Esophagus squamous epithelium (tissue), 4 donors: ENCODE measurements at regions not wholly inside any gene's neighbourhood (a gene's known extent, or its start where the extent isn't known, plus 50 kb on each side); places are given as distances from the start of the nearest gene placed in this dataset.

ENCODE experiments used
- POLR2A ChIP-seq, 4 donors: fragments of 450-650 bp; IDR thresholded peaks; one replicate each; pipeline ENCODE4 v1.6.1; 2017; ENCODE audit warnings: antibody characterized with exemption in 4 of 4, mild to moderate bottlenecking in 4 of 4, moderate library complexity in 3 of 4
- TF ChIP-seq, protein P1 (sequence below), 6 experiments: fragments of 450-650 bp in 4 of 6; fragments of 200-600 bp in 2 of 6; sonication (generic) in 2 of 6; IDR thresholded peaks; one replicate each; pipeline ENCODE4 v1.5.1; 2016 to 2019; ENCODE audit warnings: antibody characterized with exemption in 6 of 6, mild to moderate bottlenecking in 4 of 6, moderate library complexity in 4 of 6

DNA sequence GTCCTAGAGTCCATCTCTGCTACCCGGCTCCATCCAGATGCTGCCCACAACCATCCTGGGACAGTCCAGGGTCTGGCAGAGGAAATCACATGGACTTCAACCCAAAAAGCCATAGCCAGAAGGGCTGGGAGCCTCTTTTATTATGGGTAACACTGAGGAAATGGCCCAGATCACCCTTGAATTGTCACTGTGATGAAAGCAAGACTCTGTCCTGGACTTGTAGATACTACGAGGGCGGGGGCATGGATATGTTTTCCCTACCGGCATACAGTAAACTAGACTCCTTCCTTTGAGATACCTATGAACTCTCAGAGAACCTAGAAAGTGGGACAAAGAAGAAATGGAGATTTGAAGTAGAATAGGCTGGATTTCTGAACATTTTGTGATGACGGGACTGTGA, 110.3 kb downstream of the LACC1 start:
- TF ChIP-seq, protein P1, sequence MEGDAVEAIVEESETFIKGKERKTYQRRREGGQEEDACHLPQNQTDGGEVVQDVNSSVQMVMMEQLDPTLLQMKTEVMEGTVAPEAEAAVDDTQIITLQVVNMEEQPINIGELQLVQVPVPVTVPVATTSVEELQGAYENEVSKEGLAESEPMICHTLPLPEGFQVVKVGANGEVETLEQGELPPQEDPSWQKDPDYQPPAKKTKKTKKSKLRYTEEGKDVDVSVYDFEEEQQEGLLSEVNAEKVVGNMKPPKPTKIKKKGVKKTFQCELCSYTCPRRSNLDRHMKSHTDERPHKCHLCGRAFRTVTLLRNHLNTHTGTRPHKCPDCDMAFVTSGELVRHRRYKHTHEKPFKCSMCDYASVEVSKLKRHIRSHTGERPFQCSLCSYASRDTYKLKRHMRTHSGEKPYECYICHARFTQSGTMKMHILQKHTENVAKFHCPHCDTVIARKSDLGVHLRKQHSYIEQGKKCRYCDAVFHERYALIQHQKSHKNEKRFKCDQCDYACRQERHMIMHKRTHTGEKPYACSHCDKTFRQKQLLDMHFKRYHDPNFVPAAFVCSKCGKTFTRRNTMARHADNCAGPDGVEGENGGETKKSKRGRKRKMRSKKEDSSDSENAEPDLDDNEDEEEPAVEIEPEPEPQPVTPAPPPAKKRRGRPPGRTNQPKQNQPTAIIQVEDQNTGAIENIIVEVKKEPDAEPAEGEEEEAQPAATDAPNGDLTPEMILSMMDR (IDR thresholded peaks at IDR 0.05), result no peak
- no peak for TF ChIP-seq POLR2A (IDR thresholded peaks at IDR 0.05)
